SIG-M5 treated with dmso at 0.1 percent for 504 hours (cell line): ENCODE measurements at regions not wholly inside any gene's neighbourhood (a gene's known extent, or its start where the extent isn't known, plus 50 kb on each side); places are given as distances from the start of the nearest gene placed in this dataset.
"Not testable (repeated sequence)": the region's sequence is repeated elsewhere in the genome, so short reads cannot be mapped to it uniquely, and the experiment has no call there.

Experiments used
- DNase-seq: peaks from one replicate; lab custom pipeline; 2025; ENCODE audit not compliant: unreplicated experiment; lab: John Stamatoyannopoulos, UW

GRCh38 chr12:83320350-83320749, 633.6 kb downstream of the TMTC2 start:
- peak; percentile 88 for DNase-seq

GRCh38 chr12:83318386-83319098, 631.8 kb downstream of the TMTC2 start:
- DNase-seq = no peak

GRCh38 chr12:83317595-83317994, 630.9 kb downstream of the TMTC2 start:
- no peak for DNase-seq

DNA sequence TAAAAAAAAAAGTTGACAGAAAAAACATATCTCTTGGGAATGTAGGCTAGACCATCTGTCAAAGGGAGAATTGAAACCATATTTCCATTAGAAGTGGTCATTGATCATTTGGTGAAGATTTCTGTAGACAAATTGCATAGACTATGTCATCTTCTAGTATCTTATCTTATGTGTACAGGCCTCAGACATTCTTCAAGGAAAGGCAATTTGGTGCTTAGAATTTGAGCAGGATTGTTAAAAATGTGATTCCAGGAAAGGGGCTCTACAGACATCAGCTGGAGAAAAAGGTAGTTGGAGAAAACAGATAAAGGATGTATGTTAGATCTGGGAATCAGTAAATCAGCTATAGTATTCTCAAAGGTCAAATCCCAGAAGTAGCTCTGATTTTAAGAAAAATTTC, 627.1 kb downstream of the TMTC2 start:
- DNase-seq = no peak

DNA sequence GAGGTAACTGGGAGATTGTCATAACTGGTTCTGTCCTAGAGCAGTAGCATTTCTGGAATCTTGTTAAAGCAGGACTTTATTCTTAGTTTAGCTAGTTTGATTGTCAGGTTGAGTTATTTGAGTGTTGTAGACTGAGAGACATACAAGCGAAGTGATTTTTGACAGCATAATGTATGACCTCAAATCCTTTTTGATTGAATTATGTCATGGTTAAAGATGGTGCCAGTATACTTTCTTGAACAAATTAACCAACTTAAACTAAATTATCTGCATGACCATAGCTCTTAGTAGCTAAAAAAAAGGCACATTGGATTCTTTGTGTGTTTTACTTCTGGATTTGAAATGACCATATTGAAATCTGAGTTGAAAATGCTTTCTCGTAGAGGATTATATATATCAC, 626.6 kb downstream of the TMTC2 start:
- DNase-seq = no peak

DNA sequence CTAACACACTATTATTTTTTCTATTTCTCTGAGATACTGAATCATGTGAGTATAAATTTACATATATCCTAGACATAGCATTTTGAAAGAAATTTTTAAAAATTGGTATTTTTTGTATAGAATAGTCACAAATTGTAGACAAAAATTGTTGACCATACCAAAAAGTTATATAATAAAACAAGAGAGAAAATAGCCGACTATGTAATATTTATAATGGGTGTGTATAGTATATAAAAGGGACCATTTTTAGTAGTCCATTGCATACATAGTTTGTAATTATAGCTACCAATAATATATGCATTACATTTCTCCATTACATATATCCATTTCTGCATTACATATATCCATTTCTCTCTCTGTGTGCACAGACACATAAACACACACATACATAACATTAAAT, 590.2 kb downstream of the TMTC2 start:
- no peak for DNase-seq

GRCh38 chr12:83271201-83271600, 584.5 kb downstream of the TMTC2 start:
- DNase-seq = no peak

- no peak for DNase-seq
Measured at GRCh38 chr12:83265808-83266207, 579.1 kb downstream of the TMTC2 start.

- peak; percentile 39 for DNase-seq
Measured at GRCh38 chr12:83261998-83262397, 575.3 kb downstream of the TMTC2 start.

- not testable (repeated sequence) for DNase-seq
Measured at GRCh38 chr12:83260126-83260525, 573.4 kb downstream of the TMTC2 start.

GRCh38 chr12:83257726-83258125, 571.0 kb downstream of the TMTC2 start:
- no peak for DNase-seq

DNA sequence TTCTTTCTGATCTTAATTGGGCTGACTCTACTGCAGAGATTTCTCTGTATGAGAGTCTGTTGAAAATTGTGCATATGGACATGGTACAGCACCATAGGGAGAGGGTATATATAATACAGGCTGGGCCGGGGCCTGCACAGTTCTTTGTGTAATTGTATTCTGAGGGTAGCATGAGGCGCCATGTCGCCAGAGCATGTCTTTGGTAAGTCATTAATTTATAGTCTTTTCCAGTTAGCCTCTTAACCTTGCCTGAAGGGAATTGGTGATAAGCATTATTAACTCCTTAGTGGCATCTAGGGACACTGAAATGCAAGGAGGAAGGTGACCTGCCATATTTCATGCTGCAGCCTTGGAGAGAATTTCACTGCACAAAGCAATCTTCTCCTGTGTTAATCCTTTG, 569.9 kb downstream of the TMTC2 start:
- no peak for DNase-seq

DNA sequence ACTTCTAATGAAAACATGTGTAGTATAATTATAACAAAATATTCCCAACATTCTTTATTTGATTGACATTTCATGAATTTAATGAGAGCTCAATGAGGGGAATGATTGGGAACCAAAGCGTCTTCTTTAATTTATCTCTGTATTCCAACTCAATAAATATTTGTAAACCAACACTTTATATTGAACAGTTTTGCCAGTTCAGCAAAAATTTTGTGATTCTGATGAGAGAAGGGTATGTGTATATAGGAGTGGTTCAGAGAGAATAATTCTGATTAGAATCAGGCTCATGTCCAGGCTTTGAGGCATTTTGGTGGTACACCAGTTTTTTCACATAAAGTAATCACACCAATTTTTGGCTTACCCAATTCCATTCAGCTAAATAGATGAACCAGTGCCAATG, 564.2 kb downstream of the TMTC2 start:
- no peak for DNase-seq

GRCh38 chr12:83245156-83245555, 558.5 kb downstream of the TMTC2 start:
- DNase-seq = no peak

GRCh38 chr12:83244001-83244400, 557.3 kb downstream of the TMTC2 start:
- DNase-seq = no peak

DNA sequence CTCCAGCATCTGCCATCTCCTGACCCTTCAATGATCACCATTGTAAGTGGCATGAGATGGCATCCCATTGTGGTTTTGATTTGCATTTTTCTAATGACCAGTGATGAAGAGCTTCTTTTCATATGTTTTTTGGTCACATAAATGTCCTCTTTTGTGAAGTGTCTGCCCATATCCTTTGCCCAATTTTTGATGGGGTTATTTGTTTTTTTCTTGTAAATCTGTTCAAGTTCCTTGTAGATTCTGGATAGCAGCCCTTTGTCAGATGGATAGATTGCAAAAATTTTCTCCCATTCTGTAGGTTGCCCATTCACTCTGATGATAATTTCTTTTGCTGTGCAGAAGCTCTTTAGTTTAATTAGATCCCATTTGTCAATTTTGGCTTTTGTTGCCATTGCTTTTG, 547.3 kb downstream of the TMTC2 start:
- DNase-seq = not testable (repeated sequence)

DNA sequence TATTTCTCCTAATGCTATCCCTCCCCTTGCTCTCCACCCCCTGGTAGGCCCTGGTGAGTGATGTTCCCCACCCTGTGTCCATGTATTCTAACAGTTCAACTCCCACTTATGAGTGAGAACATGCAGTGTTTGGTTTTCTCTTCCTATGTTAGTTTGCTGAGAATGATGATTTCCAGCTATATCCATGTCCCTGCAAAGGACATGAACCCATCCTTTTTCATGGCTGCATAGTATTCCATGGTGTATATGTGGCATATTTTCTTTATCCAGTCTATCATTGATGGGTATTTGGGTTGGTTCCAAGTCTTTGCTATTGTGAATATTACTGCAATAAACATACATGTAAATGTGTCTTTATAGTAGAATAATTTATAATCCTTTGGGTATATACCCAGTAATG, 540.3 kb downstream of the TMTC2 start:
- not testable (repeated sequence) for DNase-seq

DNA sequence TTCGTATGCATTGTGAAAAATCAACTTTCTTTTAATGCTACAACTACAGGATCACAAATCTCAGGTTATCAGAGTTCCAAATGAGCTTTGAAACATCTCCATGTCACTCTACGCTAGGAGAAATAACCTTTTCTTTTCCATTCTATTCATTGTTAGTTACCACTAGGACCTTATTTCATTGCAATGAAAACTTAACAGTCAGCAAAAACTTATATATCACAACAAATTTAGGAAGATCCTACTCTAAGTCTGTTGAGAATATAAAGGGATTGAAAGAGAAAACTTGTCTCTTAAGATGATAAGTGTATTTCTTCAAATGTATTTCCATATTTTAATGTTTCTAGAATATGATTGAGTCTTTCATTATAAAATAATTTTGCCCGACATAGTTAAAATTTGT, 539.1 kb downstream of the TMTC2 start:
- DNase-seq = no peak

DNA sequence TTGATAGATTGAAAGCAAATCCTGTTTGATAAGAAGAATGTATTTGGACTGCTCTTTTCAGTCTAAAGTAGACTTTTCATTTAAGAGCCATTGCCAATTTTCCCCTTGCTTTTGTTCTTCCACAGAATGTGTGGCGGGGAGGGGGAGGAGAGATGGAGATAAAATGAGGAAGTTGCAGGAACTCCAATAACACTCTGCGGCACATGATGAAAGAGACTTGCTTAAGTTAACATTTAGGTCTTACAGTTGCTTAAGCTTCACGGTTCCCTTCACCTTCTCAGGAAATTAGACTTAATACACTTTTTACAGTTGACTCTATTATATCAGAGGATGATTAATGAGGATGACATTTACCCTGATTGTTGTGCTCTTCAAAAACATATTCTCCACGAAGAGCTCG, 537.3 kb downstream of the TMTC2 start:
- DNase-seq = peak; percentile 88

DNA sequence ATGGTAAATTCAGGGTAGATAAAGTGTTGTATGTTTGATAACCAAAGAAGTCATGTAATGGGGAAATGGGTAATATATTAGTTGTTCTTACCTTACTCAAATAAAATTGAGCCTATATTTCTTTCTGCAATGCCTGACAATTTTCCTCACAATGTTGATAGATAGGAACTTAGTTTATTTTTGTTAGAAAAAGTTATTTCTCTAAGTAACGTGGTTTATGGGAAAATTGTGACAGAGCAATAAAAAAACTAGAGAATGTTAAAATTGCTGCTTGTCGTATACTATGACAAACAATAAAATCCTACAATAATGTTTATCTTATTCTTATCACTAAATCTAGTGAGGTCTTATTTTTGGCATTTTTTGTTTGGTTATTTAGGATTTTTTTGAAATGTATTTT, 534.1 kb downstream of the TMTC2 start:
- DNase-seq = no peak

GRCh38 chr12:83216230-83216629, 529.5 kb downstream of the TMTC2 start:
- no peak for DNase-seq

- DNase-seq = no peak
Measured at GRCh38 chr12:83214185-83214584, 527.5 kb downstream of the TMTC2 start.

DNA sequence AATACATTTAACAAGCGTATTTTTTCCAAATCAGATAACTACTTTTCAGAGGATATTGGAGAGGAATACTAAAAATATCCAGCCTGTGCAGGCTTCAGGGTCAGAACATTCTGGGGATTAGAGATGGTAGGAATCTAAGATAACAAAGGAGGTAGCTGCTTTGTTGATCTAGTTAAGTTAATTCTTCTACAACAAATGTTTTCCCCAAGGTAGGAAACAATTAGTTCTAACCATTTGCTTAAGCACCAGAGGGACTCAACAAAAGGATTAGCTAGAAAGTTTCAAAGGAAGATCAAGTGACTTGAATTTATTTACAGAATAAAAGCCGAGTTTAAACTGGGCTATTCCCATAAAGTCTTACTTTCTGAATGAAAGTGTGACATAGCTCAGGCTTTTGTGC, 524.2 kb downstream of the TMTC2 start:
- no peak for DNase-seq
